AG04450 (cell line): ENCODE measurements at regions not wholly inside any gene's neighbourhood (a gene's known extent, or its start where the extent isn't known, plus 50 kb on each side); places are given as distances from the start of the nearest gene placed in this dataset.

Source experiments
- CTCF ChIA-PET: fragments of 300-600, 350-600 bp; formaldehyde crosslinking; extraction: SDS; loops from one replicate; lab custom pipeline; 2022; ENCODE audit warnings: antibody characterized with exemption, inconsistent platforms; lab: Charles Lee
- POLR2A ChIA-PET: fragments of 350-600 bp; formaldehyde crosslinking; extraction: SDS; loops from one replicate; lab custom pipeline; 2021; ENCODE audit warnings: antibody characterized with exemption, inconsistent platforms; lab: Yijun Ruan, JAX
- DNase-seq: peaks from one replicate; pipeline ENCODE4 v3.0.0-alpha.2; 2011; ENCODE audit warnings: low read depth, low spot score
- H3K27ac ChIP-seq: one replicate; pipeline ENCODE4 v1.5.1; 2012; ENCODE audit warnings: low read depth, low read length, control low read depth
- H3K27me3 ChIP-seq: one replicate; pipeline ENCODE4 v1.6.0; 2012; ENCODE audit warnings: low read length; ENCODE audit not compliant: control insufficient read depth, insufficient read depth
- H3K4me3 ChIP-seq: 2 replicates; pipeline ENCODE4 v1.5.1; 2011; ENCODE audit warnings: mild to moderate bottlenecking, low read depth, low read length, control low read depth
- H3K9me3 ChIP-seq: 2 replicates; pipeline ENCODE4 v1.5.1; 2012; ENCODE audit warnings: low read length; ENCODE audit not compliant: control insufficient read depth, insufficient read depth
- TF ChIP-seq, protein P1 (sequence below): IDR thresholded peaks from 2 replicates; pipeline ENCODE4 v1.5.1; 2011; ENCODE audit warnings: low read depth, low read length, control low read depth, inconsistent platforms

DNA sequence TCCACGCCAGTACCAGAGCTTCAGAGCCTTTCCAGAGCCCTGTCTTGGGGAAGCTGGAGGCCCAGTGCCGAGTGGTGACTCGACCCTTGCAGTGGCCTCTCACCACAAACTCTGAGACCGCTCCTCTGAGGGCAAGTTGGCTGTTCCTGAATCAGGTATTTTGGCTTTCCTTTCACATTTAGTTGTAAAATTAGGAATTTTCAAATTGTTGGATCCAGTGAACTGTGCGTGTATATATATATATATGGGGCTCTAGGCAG is 128.7 kb upstream of the UNC5B start:
- H3K9me3 ChIP-seq, result no peaks in the 10 kb centered on the region; the same call in 1 of the 2 replicates
- no peak for DNase-seq
- POLR2A ChIA-PET, result no interaction called here
- peaks cover 28% of the 10 kb centered on the region for H3K27me3 ChIP-seq
- H3K4me3 ChIP-seq, result no peak overlapping the region
- no peak overlapping the region for H3K27ac ChIP-seq
- TF ChIP-seq, protein P1, sequence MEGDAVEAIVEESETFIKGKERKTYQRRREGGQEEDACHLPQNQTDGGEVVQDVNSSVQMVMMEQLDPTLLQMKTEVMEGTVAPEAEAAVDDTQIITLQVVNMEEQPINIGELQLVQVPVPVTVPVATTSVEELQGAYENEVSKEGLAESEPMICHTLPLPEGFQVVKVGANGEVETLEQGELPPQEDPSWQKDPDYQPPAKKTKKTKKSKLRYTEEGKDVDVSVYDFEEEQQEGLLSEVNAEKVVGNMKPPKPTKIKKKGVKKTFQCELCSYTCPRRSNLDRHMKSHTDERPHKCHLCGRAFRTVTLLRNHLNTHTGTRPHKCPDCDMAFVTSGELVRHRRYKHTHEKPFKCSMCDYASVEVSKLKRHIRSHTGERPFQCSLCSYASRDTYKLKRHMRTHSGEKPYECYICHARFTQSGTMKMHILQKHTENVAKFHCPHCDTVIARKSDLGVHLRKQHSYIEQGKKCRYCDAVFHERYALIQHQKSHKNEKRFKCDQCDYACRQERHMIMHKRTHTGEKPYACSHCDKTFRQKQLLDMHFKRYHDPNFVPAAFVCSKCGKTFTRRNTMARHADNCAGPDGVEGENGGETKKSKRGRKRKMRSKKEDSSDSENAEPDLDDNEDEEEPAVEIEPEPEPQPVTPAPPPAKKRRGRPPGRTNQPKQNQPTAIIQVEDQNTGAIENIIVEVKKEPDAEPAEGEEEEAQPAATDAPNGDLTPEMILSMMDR, result no peak
- CTCF ChIA-PET, result no interaction called here

DNA sequence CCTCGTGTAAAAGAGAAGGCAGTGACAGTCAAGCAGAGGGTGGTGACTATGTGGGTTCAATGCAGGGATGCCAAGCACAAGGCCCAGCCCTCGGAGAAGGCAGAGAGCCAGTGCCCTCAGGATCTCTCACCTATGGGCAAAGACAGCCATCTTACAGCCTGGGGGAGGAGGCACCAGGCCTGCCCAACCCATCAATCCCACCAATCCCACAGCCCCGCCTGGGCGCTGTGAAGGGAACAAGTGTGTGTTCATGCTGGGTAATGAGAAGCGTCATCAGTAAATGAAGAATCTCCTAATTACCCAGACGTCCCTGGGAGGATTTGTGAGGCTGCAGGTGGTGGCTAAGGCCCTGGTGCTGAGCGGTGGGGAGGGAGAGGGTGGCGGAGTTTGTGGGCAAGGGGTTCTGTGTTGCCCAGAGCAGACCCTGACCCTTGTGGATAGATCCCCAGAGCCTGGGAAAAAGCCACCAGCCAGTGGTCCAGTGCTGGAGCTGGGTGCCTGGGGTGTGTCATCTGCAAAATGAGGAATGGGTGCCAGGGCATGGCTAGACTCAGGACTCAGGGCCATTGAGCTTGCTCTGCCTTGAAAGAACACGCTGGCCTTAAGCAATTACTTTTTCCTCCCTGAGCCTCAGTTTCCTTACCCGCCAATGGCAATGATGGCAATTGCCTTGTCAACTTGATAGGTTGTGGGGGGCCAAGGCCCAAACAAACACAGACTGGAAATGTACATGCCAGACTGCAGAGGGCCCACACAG is 128.1 kb upstream of the UNC5B start:
- Histone ChIP-seq H3K4me3 (no peak overlapping the region), H3K9me3 (no peaks in the 10 kb centered on the region; the same call in 1 of the 2 replicates), H3K27me3 (peaks cover 24% of the 10 kb centered on the region), H3K27ac (no peak overlapping the region)
- CTCF ChIA-PET, result no interaction called here
- TF ChIP-seq, protein P1, result no peak
- DNase-seq, result no peak
- POLR2A ChIA-PET, result no interaction called here

DNA sequence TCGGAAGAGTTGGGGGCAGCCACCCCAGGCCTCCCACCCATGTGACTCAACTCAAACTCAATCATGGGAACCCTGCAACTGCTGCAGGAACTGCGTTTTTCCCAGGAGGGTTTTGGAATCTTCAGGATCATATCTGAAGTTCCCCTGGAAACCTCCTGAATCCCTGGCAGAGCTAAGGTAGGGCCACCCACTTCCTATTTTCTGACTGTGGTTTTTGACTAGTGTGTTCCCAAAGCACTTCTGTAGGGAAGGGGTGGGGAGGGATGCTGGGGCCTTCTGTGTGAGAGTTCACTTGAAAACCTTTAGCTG is 127.6 kb upstream of the UNC5B start:
- TF ChIP-seq, protein P1, result no peak
- Histone ChIP-seq H3K4me3 (no peak overlapping the region), H3K9me3 (no peaks in the 10 kb centered on the region; the same call in 1 of the 2 replicates), H3K27me3 (peaks cover 20% of the 10 kb centered on the region), H3K27ac (no peak overlapping the region)
- CTCF ChIA-PET, result no interaction called here
- POLR2A ChIA-PET, result no interaction called here
- DNase-seq, result no peak

DNA sequence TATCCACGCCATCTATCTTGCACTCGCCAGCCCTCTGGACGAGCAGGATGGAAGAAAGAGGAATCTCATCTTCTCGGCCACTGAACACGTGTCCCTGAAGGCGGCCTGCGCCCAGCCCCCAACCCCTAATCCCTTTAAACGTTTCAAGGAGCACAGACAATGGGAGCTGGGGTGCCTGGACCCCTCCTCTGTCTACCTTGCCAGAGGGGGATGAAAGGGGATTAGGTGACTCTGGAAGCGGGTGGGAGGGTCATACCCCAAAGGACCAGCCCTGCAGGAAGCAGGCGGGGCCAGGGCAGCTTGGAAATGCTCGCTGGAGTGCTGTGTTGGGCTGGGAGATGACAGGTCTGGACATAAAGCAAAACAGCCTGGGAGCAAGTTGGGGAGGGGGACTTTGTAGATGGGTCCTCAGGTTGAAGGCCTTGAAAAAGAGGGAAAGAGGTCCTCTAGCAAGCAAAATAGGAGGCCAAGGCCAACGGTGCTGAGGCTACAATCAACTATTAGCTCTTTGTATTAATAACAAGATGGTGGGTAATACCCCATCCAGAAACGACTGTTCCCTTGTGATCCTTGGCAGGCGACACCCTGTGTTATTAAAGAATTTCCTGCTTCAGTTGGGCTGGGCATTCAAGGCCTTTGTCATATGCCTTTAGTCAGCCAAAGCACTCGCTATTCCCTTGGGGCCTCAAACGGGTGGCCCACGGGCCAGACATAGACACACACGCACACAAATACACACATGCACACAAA is 126.5 kb upstream of the UNC5B start:
- POLR2A ChIA-PET, result interaction anchor here (0.6 kb wide), 1 partner anchor 54 kb away, joined by 3 read pairs; no protein-coding TSS in a partner anchor
- no peak for DNase-seq
- TF ChIP-seq, protein P1, result no peak
- Histone ChIP-seq H3K4me3 (no peak overlapping the region), H3K27ac (no peak overlapping the region), H3K27me3 (peaks cover 15% of the 10 kb centered on the region), H3K9me3 (no peaks in the 10 kb centered on the region; the same call in 1 of the 2 replicates)
- CTCF ChIA-PET, result no interaction called here

DNA sequence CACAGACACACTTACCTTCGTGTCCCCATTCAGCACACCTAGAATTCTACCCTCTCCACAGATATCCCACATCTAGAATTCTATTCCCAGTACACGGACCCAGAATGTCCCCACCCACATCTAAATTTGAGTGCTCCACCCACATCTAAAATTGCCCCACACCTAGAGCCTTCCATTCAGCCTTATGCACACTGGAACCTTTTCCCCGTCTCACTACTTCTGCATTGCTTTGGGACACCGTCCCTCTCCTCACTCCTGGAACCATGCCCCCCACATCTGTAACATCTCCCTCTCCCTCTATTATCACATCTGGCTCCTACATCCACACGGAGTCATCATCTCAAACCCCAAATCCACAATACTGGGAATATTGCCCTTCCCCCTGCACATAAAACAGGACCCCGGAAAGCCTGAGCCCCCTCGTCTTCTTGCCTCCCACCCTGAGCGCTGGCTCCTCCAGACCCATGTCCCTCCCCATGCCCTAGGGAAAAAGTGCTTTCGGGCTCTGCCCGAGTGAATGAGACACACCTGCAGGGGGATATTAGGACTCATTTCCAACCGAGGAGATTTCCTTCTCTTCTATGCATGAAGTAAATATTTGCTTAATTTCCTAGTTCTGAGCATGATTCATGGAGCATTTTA is 125.8 kb upstream of the UNC5B start:
- POLR2A ChIA-PET, result no interaction called here
- Histone ChIP-seq H3K27ac (no peak overlapping the region), H3K4me3 (no peak overlapping the region), H3K9me3 (no peaks in the 10 kb centered on the region), H3K27me3 (peaks cover 18% of the 10 kb centered on the region)
- no peak for DNase-seq
- CTCF ChIA-PET, result no interaction called here
- TF ChIP-seq, protein P1, result no peak
